HUES6 (cell line): ENCODE measurements at regions not wholly inside any gene's neighbourhood (a gene's known extent, or its start where the extent isn't known, plus 50 kb on each side); places are given as distances from the start of the nearest gene placed in this dataset.
"Not testable (repeated sequence)": the region's sequence is repeated elsewhere in the genome, so short reads cannot be mapped to it uniquely, and the experiment has no call there.

ENCODE experiments used
- H3K27ac ChIP-seq: 2 replicates; pipeline ENCODE4 v1.7.0; 2013; ENCODE audit warnings: low read depth, mild to moderate bottlenecking, low read length, inconsistent platforms
- H3K27me3 ChIP-seq: 2 replicates; pipeline ENCODE4 v1.6.1; 2013; ENCODE audit warnings: low read length; ENCODE audit not compliant: control insufficient read depth, insufficient read depth
- H3K36me3 ChIP-seq: 2 replicates; pipeline ENCODE4 v1.6.1; 2013; ENCODE audit warnings: low read length; ENCODE audit not compliant: control insufficient read depth, insufficient read depth
- H3K4me1 ChIP-seq: 2 replicates; pipeline ENCODE4 v1.6.1; 2013; ENCODE audit warnings: low read length; ENCODE audit not compliant: control insufficient read depth, insufficient read depth
- H3K4me3 ChIP-seq: 2 replicates; pipeline ENCODE4 v1.5.1; 2013; ENCODE audit warnings: low read depth, low read length
- H3K9ac ChIP-seq: one replicate; pipeline ENCODE4 v1.6.1; 2013; ENCODE audit warnings: mild to moderate bottlenecking, low read length
- H3K9me3 ChIP-seq: 2 replicates; pipeline ENCODE4 v1.6.1; 2013; ENCODE audit warnings: low read depth, low read length; ENCODE audit not compliant: control insufficient read depth, insufficient read depth

GRCh38 chrX:127490000-127490399 lies 562.2 kb downstream of the ACTRT1 start:
- Histone ChIP-seq H3K4me3 (no peak overlapping the region), H3K4me1 (no peaks in the 10 kb centered on the region), H3K27me3 (no peaks in the 10 kb centered on the region), H3K9ac (no peak overlapping the region), H3K36me3 (no peaks in the 10 kb centered on the region), H3K9me3 (peaks cover 26% of the 10 kb centered on the region), H3K27ac (no peak overlapping the region)

- no peaks in the 10 kb centered on the region for H3K27me3 ChIP-seq
- no peaks in the 10 kb centered on the region for H3K4me1 ChIP-seq
- H3K36me3 ChIP-seq = no peaks in the 10 kb centered on the region
- H3K9me3 ChIP-seq = no peaks in the 10 kb centered on the region
- H3K4me3 ChIP-seq = no peak overlapping the region
- no peak overlapping the region for H3K27ac ChIP-seq
- no peak overlapping the region for H3K9ac ChIP-seq
These were observed 586.0 kb downstream of the ACTRT1 start for GRCh38 chrX:127466211-127466610.

- Histone ChIP-seq H3K27ac (peak overlapping the region; percentile 81; the same call in 1 of the 2 replicates), H3K9ac (no peak overlapping the region), H3K36me3 (no peaks in the 10 kb centered on the region), H3K4me3 (no peak overlapping the region), H3K27me3 (no peaks in the 10 kb centered on the region; the same call in 1 of the 2 replicates), H3K9me3 (no peaks in the 10 kb centered on the region), H3K4me1 (peaks cover 18% of the 10 kb centered on the region)
These were observed 592.4 kb downstream of the ACTRT1 start for GRCh38 chrX:127459790-127460189.

- Histone ChIP-seq H3K4me3 (no peak overlapping the region), H3K27me3 (no peaks in the 10 kb centered on the region; the same call in 1 of the 2 replicates), H3K9me3 (no peaks in the 10 kb centered on the region), H3K36me3 (no peaks in the 10 kb centered on the region), H3K27ac (no peak overlapping the region), H3K9ac (no peak overlapping the region), H3K4me1 (peaks cover 18% of the 10 kb centered on the region)
These were observed 595.0 kb downstream of the ACTRT1 start for GRCh38 chrX:127457161-127457560.

- Histone ChIP-seq H3K27me3 (no peaks in the 10 kb centered on the region; the same call in 1 of the 2 replicates), H3K36me3 (no peaks in the 10 kb centered on the region), H3K9me3 (no peaks in the 10 kb centered on the region), H3K27ac (no peak overlapping the region), H3K4me3 (no peak overlapping the region), H3K9ac (no peak overlapping the region), H3K4me1 (no peaks in the 10 kb centered on the region)
These were observed 612.5 kb downstream of the ACTRT1 start for GRCh38 chrX:127439676-127440075.

- Histone ChIP-seq H3K4me1 (no peaks in the 10 kb centered on the region), H3K27me3 (no peaks in the 10 kb centered on the region), H3K27ac (no peak overlapping the region), H3K36me3 (no peaks in the 10 kb centered on the region), H3K9me3 (no peaks in the 10 kb centered on the region), H3K9ac (no peak overlapping the region), H3K4me3 (no peak overlapping the region)
These were observed 586.4 kb downstream of the PRR32 start for GRCh38 chrX:127405946-127406345.

GRCh38 chrX:127404161-127404560 lies 584.6 kb downstream of the PRR32 start:
- no peaks in the 10 kb centered on the region for H3K27me3 ChIP-seq
- no peaks in the 10 kb centered on the region for H3K9me3 ChIP-seq
- H3K36me3 ChIP-seq = no peaks in the 10 kb centered on the region
- no peaks in the 10 kb centered on the region for H3K4me1 ChIP-seq
- H3K27ac ChIP-seq = no peak overlapping the region
- no peak overlapping the region for H3K9ac ChIP-seq
- no peak overlapping the region for H3K4me3 ChIP-seq

GRCh38 chrX:127400231-127400630 lies 580.7 kb downstream of the PRR32 start:
- H3K27ac ChIP-seq, H3K27me3 ChIP-seq, H3K36me3 ChIP-seq, H3K4me1 ChIP-seq, H3K9ac ChIP-seq, H3K4me3 ChIP-seq, H3K9me3 ChIP-seq: not testable (repeated sequence)

GRCh38 chrX:127390316-127390715 lies 570.8 kb downstream of the PRR32 start:
- Histone ChIP-seq H3K4me1 (no peaks in the 10 kb centered on the region), H3K27ac (no peak overlapping the region)

GRCh38 chrX:127389900-127390299 lies 570.4 kb downstream of the PRR32 start:
- peaks cover 5% of the 10 kb centered on the region; the same call in 1 of the 2 replicates for H3K9me3 ChIP-seq
- no peaks in the 10 kb centered on the region for H3K36me3 ChIP-seq
- no peak overlapping the region for H3K27ac ChIP-seq
- H3K27me3 ChIP-seq = no peaks in the 10 kb centered on the region
- no peak overlapping the region for H3K9ac ChIP-seq
- no peak overlapping the region for H3K4me3 ChIP-seq
- no peaks in the 10 kb centered on the region for H3K4me1 ChIP-seq

More at GRCh38 chrX:127390316-127390715, 570.8 kb downstream of the PRR32 start:
- Histone ChIP-seq H3K36me3 (no peaks in the 10 kb centered on the region), H3K27me3 (no peaks in the 10 kb centered on the region), H3K9me3 (peaks cover 5% of the 10 kb centered on the region; the same call in 1 of the 2 replicates), H3K4me3 (no peak overlapping the region), H3K9ac (no peak overlapping the region)
